DND-41 (cell line): ENCODE measurements at regions not wholly inside any gene's neighbourhood (a gene's known extent, or its start where the extent isn't known, plus 50 kb on each side); places are given as distances from the start of the nearest gene placed in this dataset.

Experiments used
- EZH2 ChIP-seq: IDR thresholded peaks from 3 replicates; pipeline ENCODE4 v1.6.1; 2012; ENCODE audit warnings: borderline replicate concordance, low read depth, mild to moderate bottlenecking, moderate library complexity, low read length, inconsistent platforms; ENCODE audit not compliant: severe bottlenecking
- TF ChIP-seq, protein P1 (sequence below): IDR thresholded peaks from 2 replicates; pipeline ENCODE4 v1.5.1; 2012; ENCODE audit warnings: borderline replicate concordance, low read length, moderate library complexity, mild to moderate bottlenecking; ENCODE audit not compliant: poor library complexity, severe bottlenecking; ENCODE audit errors: extremely low read depth

DNA sequence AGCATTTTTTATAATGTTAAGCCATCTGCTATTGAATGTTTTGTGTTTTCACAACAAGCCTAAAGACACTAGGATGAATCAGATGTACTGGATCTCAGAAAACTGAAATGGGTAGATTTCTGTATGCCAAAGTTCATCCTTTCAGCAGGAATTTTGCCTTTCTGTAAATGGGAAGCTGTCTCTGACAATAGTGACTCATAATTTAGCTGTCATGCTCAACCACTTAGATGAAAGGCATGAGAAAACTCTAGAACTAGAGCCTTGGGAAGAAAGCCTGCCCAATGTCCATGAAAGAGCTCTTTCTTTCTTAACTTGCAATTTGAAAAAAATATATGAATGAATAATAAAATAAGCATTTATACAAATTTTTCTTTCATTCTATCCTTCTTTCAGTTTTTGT, 616.0 kb upstream of the EDIL3 start:
- TF ChIP-seq EZH2, result no peak
- TF ChIP-seq, protein P1, sequence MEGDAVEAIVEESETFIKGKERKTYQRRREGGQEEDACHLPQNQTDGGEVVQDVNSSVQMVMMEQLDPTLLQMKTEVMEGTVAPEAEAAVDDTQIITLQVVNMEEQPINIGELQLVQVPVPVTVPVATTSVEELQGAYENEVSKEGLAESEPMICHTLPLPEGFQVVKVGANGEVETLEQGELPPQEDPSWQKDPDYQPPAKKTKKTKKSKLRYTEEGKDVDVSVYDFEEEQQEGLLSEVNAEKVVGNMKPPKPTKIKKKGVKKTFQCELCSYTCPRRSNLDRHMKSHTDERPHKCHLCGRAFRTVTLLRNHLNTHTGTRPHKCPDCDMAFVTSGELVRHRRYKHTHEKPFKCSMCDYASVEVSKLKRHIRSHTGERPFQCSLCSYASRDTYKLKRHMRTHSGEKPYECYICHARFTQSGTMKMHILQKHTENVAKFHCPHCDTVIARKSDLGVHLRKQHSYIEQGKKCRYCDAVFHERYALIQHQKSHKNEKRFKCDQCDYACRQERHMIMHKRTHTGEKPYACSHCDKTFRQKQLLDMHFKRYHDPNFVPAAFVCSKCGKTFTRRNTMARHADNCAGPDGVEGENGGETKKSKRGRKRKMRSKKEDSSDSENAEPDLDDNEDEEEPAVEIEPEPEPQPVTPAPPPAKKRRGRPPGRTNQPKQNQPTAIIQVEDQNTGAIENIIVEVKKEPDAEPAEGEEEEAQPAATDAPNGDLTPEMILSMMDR, result no peak
